Hepatocyte (in vitro differentiated cells): ENCODE measurements at regions not wholly inside any gene's neighbourhood (a gene's known extent, or its start where the extent isn't known, plus 50 kb on each side); places are given as distances from the start of the nearest gene placed in this dataset.

Experiments used
- DNase-seq: peaks from one replicate; pipeline ENCODE4 v3.0.0-alpha.2; 2016; ENCODE audit warnings: low spot score
- H2AFZ ChIP-seq: fragments of 200-600 bp; sonication (generic); 2 replicates; pipeline ENCODE4 v1.6.0; 2016; ENCODE audit warnings: antibody characterized with exemption, mild to moderate bottlenecking
- H3K27ac ChIP-seq: fragments of 200-600 bp; sonication (generic); 2 replicates; pipeline ENCODE4 v1.5.1; 2016; ENCODE audit warnings: mild to moderate bottlenecking
- H3K27me3 ChIP-seq: fragments of 200-600 bp; sonication (generic); 2 replicates; pipeline ENCODE4 v1.6.1; 2016
- H3K36me3 ChIP-seq: fragments of 200-600 bp; sonication (generic); replicated peaks from 2 replicates; pipeline ENCODE4 v1.5.1; 2016; ENCODE audit warnings: low read depth; ENCODE audit not compliant: insufficient read depth
- H3K4me1 ChIP-seq: fragments of 200-600 bp; sonication (generic); 2 replicates; pipeline ENCODE4 v1.5.1; 2016; ENCODE audit warnings: mild to moderate bottlenecking, moderate library complexity; ENCODE audit not compliant: insufficient read depth
- H3K4me2 ChIP-seq: fragments of 200-600 bp; sonication (generic); 2 replicates; pipeline ENCODE4 v1.6.0; 2016
- H3K4me3 ChIP-seq: fragments of 200-600 bp; sonication (generic); 2 replicates; pipeline ENCODE4 v1.5.1; 2016; ENCODE audit warnings: mild to moderate bottlenecking
- H3K79me2 ChIP-seq: fragments of 200-600 bp; sonication (generic); 2 replicates; pipeline ENCODE4 v1.6.0; 2017; ENCODE audit warnings: mild to moderate bottlenecking
- H3K9me2 ChIP-seq: fragments of 200-600 bp; sonication (generic); replicated peaks from 2 replicates; pipeline ENCODE4 v1.6.0; 2017; ENCODE audit warnings: mild to moderate bottlenecking; ENCODE audit not compliant: insufficient read depth
- H3K9me3 ChIP-seq: fragments of 200-600 bp; sonication (generic); 2 replicates; pipeline ENCODE4 v1.5.1; 2016; ENCODE audit warnings: low read depth, mild to moderate bottlenecking
- H4K20me1 ChIP-seq: fragments of 200-600 bp; sonication (generic); 2 replicates; pipeline ENCODE4 v1.6.0; 2016; ENCODE audit warnings: mild to moderate bottlenecking; ENCODE audit not compliant: insufficient read depth, poor library complexity, severe bottlenecking
- CTCF ChIP-seq: fragments of 200-600 bp; sonication (generic); IDR thresholded peaks from 2 replicates; pipeline ENCODE4 v1.5.1; 2016; ENCODE audit warnings: antibody characterized with exemption, mild to moderate bottlenecking; ENCODE audit not compliant: poor library complexity
- EZH2 ChIP-seq: fragments of 200-600 bp; sonication (generic); IDR thresholded peaks from 2 replicates; pipeline ENCODE4 v1.6.1; 2016; ENCODE audit warnings: antibody characterized with exemption, mild to moderate bottlenecking, borderline replicate concordance
- EZH2phosphoT487 ChIP-seq: fragments of 200-600 bp; sonication (generic); IDR thresholded peaks from one replicate; pipeline ENCODE4 v1.6.1; 2018; ENCODE audit warnings: antibody characterized with exemption, mild to moderate bottlenecking, low read depth, moderate library complexity; ENCODE audit not compliant: unreplicated experiment, severe bottlenecking
- WGBS: methylation state at CpG from one replicate; pipeline ENCODE4 v1.1.6; 2016; ENCODE audit warnings: low lambda C conversion rate; ENCODE audit errors: missing lambda C conversion rate; 5-methylcytosine and 5-hydroxymethylcytosine counted together

GRCh38 chr2:239664216-239664810 lies 263.5 kb upstream of the HDAC4 start:
- H3K27me3 ChIP-seq: peaks cover 7% of the 10 kb centered on the region
- 96% methylated on average over 4 of the region's 5 CpGs for WGBS
- H3K79me2 ChIP-seq: no peaks in the 10 kb centered on the region
- no peak overlapping the region for H3K27ac ChIP-seq
- H3K4me1 ChIP-seq: no peaks in the 10 kb centered on the region
- TF ChIP-seq EZH2 (no peak), EZH2phosphoT487 (no peak), CTCF (no peak)
- H3K4me3 ChIP-seq: no peak overlapping the region
- H4K20me1 ChIP-seq: no peaks in the 10 kb centered on the region
- H3K9me3 ChIP-seq: no peaks in the 10 kb centered on the region
- no peaks in the 10 kb centered on the region for H3K9me2 ChIP-seq
- H2AFZ ChIP-seq: no peak overlapping the region
- no peak overlapping the region for H3K4me2 ChIP-seq
- no peaks in the 10 kb centered on the region for H3K36me3 ChIP-seq
- DNase-seq: no peak

GRCh38 chr2:239663364-239663924 lies 262.6 kb upstream of the HDAC4 start:
- Histone ChIP-seq H2AFZ (no peak overlapping the region), H3K4me3 (no peak overlapping the region), H3K79me2 (no peaks in the 10 kb centered on the region), H3K4me2 (no peak overlapping the region), H3K36me3 (no peaks in the 10 kb centered on the region), H3K4me1 (no peaks in the 10 kb centered on the region), H3K27ac (no peak overlapping the region), H3K27me3 (peaks cover 7% of the 10 kb centered on the region), H4K20me1 (no peaks in the 10 kb centered on the region), H3K9me2 (no peaks in the 10 kb centered on the region), H3K9me3 (no peaks in the 10 kb centered on the region)
- TF ChIP-seq EZH2phosphoT487 (no peak), EZH2 (no peak), CTCF (no peak)
- WGBS: 92% methylated on average over 9 of the region's 9 CpGs
- DNase-seq: no peak

- Histone ChIP-seq H3K4me1 (no peaks in the 10 kb centered on the region), H3K9me2 (no peaks in the 10 kb centered on the region), H3K27ac (no peak overlapping the region), H3K9me3 (no peaks in the 10 kb centered on the region), H3K79me2 (no peaks in the 10 kb centered on the region), H4K20me1 (no peaks in the 10 kb centered on the region), H3K4me3 (no peak overlapping the region), H3K27me3 (peaks cover 7% of the 10 kb centered on the region), H3K36me3 (no peaks in the 10 kb centered on the region), H3K4me2 (peak overlapping the region; percentile 48), H2AFZ (no peak overlapping the region)
- no peak for TF ChIP-seq EZH2phosphoT487
- no peak for TF ChIP-seq EZH2
- no peak for TF ChIP-seq CTCF
- WGBS: 72% methylated on average over 16 of the region's 16 CpGs
- DNase-seq: no peak
Observed at GRCh38 chr2:239662413-239663120, 261.7 kb upstream of the HDAC4 start.
